C4-2B (cell line): ENCODE measurements at regions not wholly inside any gene's neighbourhood (a gene's known extent, or its start where the extent isn't known, plus 50 kb on each side); places are given as distances from the start of the nearest gene placed in this dataset.

Source experiments
- ZFX ChIP-seq: fragments of 450-650 bp; IDR thresholded peaks from 2 replicates; pipeline ENCODE4 v1.6.1; 2017
- TF ChIP-seq, protein P1 (sequence below): fragments of 450-650 bp; conservative IDR thresholded peaks from 2 replicates; pipeline ENCODE4 v1.5.1; 2017; ENCODE audit warnings: mild to moderate bottlenecking

DNA sequence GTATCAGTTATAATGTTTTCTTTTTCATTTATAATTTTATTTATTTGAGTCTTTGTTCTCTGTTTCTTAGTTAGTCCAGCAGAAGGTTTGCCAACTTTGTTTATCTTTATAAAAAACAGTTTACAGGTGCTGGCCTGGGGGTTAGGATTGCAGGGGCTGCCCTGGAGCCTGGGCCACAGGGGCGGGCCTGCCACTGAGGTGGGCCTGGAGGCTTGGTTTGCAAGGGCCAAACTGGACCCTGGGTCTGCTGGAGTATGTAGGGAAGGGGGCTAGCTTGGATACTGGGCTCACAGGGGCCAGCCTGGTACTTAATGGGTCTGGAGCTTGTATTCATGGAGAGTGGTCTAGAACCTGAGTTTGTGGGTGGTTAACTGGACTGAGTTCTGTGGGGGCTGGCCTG, 789.9 kb upstream of the ADGRL4 start:
- TF ChIP-seq, protein P1, sequence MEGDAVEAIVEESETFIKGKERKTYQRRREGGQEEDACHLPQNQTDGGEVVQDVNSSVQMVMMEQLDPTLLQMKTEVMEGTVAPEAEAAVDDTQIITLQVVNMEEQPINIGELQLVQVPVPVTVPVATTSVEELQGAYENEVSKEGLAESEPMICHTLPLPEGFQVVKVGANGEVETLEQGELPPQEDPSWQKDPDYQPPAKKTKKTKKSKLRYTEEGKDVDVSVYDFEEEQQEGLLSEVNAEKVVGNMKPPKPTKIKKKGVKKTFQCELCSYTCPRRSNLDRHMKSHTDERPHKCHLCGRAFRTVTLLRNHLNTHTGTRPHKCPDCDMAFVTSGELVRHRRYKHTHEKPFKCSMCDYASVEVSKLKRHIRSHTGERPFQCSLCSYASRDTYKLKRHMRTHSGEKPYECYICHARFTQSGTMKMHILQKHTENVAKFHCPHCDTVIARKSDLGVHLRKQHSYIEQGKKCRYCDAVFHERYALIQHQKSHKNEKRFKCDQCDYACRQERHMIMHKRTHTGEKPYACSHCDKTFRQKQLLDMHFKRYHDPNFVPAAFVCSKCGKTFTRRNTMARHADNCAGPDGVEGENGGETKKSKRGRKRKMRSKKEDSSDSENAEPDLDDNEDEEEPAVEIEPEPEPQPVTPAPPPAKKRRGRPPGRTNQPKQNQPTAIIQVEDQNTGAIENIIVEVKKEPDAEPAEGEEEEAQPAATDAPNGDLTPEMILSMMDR: no peak
- no peak for TF ChIP-seq ZFX
